Transverse colon (tissue), 4 donors: ENCODE measurements at regions not wholly inside any gene's neighbourhood (a gene's known extent, or its start where the extent isn't known, plus 50 kb on each side); places are given as distances from the start of the nearest gene placed in this dataset.

Experiments used
- DNase-seq: peaks from one replicate; pipeline ENCODE4 v3.0.0-alpha.2; 2019
- H3K27ac ChIP-seq, 4 donors: fragments of 200-600 bp; sonication (generic); 2 replicates each; pipeline ENCODE4 v1.5.1; 2016 to 2018; ENCODE audit warnings: inconsistent platforms in 4 of 4
- H3K27me3 ChIP-seq: fragments of 200-600 bp; sonication (generic); 2 replicates; pipeline ENCODE4 v1.5.1; 2017; ENCODE audit warnings: inconsistent platforms
- H3K36me3 ChIP-seq, 4 donors: fragments of 200-600 bp; sonication (generic); 2 replicates each; pipeline ENCODE4 v1.5.1; 2017 to 2019; ENCODE audit warnings: inconsistent platforms in 4 of 4
- H3K4me1 ChIP-seq, 4 donors: fragments of 200-600 bp; sonication (generic); 2 replicates each; pipeline ENCODE4 v1.5.1; 2017 to 2020; ENCODE audit warnings: inconsistent platforms in 4 of 4
- H3K4me3 ChIP-seq, 4 donors: fragments of 200-600 bp; sonication (generic); 1 replicate in 1 of 4; 2 replicates in 3 of 4; pipeline versions ENCODE4 v1.5.1 to v1.6.1; 2017 to 2019; ENCODE audit warnings: inconsistent platforms in 4 of 4
- H3K9me3 ChIP-seq, 2 donors: fragments of 200-600 bp; sonication (generic); 2 replicates each; pipeline ENCODE4 v1.5.1; 2017 to 2019; ENCODE audit warnings: inconsistent platforms in 2 of 2
- CTCF ChIP-seq, 5 experiments: fragments of 200-600 bp in 3 of 5; fragments of 450-650 bp in 2 of 5; sonication (generic) in 3 of 5; IDR thresholded peaks; 1 replicate in 2 of 5; 2 replicates in 3 of 5; pipeline ENCODE4 v1.5.1; 2016 to 2017; ENCODE audit warnings: antibody characterized with exemption in 5 of 5, inconsistent platforms in 3 of 5, mild to moderate bottlenecking in 2 of 5, moderate library complexity in 1 of 5
- EP300 ChIP-seq: sonication (generic); formaldehyde crosslinking; IDR thresholded peaks from one replicate; pipeline ENCODE4 v1.6.1; 2017; ENCODE audit warnings: antibody characterized with exemption, low read depth
- POLR2A ChIP-seq: fragments of 450-650 bp; IDR thresholded peaks from one replicate; pipeline ENCODE4 v1.6.1; 2016; ENCODE audit warnings: antibody characterized with exemption, mild to moderate bottlenecking, moderate library complexity
- POLR2AphosphoS5 ChIP-seq, 3 donors: sonication (generic); formaldehyde crosslinking; IDR thresholded peaks; one replicate each; pipeline ENCODE4 v1.6.1; 2016; ENCODE audit warnings: antibody characterized with exemption in 3 of 3
- WGBS, 2 donors: methylation state at CpG; one replicate each; pipeline ENCODE4 v1.1.5; 2018; ENCODE audit warnings: low coverage in 1 of 2; 5-methylcytosine and 5-hydroxymethylcytosine counted together
- in situ Hi-C, 4 donors: fragments of 200-750 bp; cut with MboI; loops; one replicate each; pipeline versions ENCODE4 v1.15.0 to v1.15.1; 2017; ENCODE audit warnings: low sequenced_read_pairs in 3 of 4, low pct_ligation_motif_present in 1 of 4, low pct_unique_long_range_greater_than_20kb in 1 of 4
- intact Hi-C: fragments of 100-400 bp; cut with DNase I; formaldehyde crosslinking; loops from one replicate; pipeline ENCODE4 v1.15.1; 2023; ENCODE audit warnings: low total_unique reads

GRCh38 chr22:49349841-49350381 is 477.8 kb downstream of the BRD1 start:
- in situ Hi-C loops, result no loop called here

DNA sequence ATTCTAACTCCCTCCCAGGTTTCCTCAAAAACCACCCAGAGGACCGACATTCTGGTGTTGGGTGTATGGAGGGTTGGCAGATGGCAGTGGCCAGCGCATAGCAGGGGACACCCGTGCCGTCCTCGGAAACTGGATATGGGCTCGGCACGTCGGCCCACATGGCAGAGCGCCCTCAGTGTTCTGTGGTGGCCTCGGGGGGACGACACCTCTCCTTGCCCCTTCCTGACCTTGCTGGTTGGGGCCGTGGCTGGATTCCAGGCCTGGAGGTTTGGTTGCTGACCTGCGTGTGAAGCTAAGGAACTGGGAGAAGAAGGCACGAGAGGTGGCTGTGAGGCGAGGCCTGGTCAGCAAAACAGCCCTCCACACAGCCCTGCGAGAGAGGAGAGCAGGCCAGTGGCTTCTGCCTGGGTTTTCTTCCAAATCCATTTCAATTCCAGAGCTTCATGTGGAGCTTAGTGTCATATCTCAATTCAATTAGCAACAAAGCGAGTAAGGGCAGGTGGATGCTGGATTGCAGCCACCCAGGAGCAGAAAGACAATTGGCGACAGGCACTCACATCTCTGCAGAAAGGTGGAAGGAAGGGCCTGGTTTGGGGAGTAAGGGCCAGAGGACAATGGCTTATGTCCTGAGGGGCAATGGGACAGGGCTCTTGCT is 478.4 kb downstream of the BRD1 start:
- 89% methylated on average over 18 of the region's 18 CpGs; no CpG with 5 or more reads in 1 of the 2 donors for WGBS, 2 donors
- in situ Hi-C loops, result no loop called here

More at GRCh38 chr22:49349841-49350381, 477.8 kb downstream of the BRD1 start:
- H3K9me3 ChIP-seq, result no peaks in the 10 kb centered on the region
- no peak overlapping the region for H3K27ac ChIP-seq
- H3K27me3 ChIP-seq, result peaks cover 23% of the 10 kb centered on the region
- H3K4me3 ChIP-seq, result no peak overlapping the region
- intact Hi-C loops, result no loop called here
- WGBS, 2 donors, result 63% methylated on average over 12 of the region's 14 CpGs; no CpG with 5 or more reads in 1 of the 2 donors
- DNase-seq, result no peak
- no peaks in the 10 kb centered on the region for H3K4me1 ChIP-seq
- no peaks in the 10 kb centered on the region for H3K36me3 ChIP-seq
- no peak for TF ChIP-seq EP300
- no peak for TF ChIP-seq POLR2A

GRCh38 chr22:49348631-49349030 is 479.0 kb downstream of the BRD1 start:
- H3K4me3 ChIP-seq, result no peak overlapping the region
- in situ Hi-C loops (no loop called here), intact Hi-C loops (no loop called here)
- H3K9me3 ChIP-seq, result no peaks in the 10 kb centered on the region
- WGBS, 2 donors, result 69 to 100% methylated on average over 2 to 11 of the region's 12 CpGs
- no peak for TF ChIP-seq POLR2A
- peaks cover 16% of the 10 kb centered on the region for H3K27me3 ChIP-seq
- no peak overlapping the region for H3K27ac ChIP-seq
- no peaks in the 10 kb centered on the region for H3K4me1 ChIP-seq
- DNase-seq, result no peak
- no peaks in the 10 kb centered on the region for H3K36me3 ChIP-seq

More for the DNA sequence above, 478.4 kb downstream of the BRD1 start:
- TF ChIP-seq POLR2A, result no peak
- no peak for TF ChIP-seq CTCF (IDR thresholded peaks at IDR 0.05)
- TF ChIP-seq POLR2AphosphoS5 (IDR thresholded peaks at IDR 0.05), result no peak
- TF ChIP-seq EP300, result no peak
- Histone ChIP-seq H3K4me3 (no peak overlapping the region), H3K9me3 (no peaks in the 10 kb centered on the region), H3K27ac (no peak overlapping the region), H3K4me1 (no peaks in the 10 kb centered on the region), H3K36me3 (no peaks in the 10 kb centered on the region), H3K27me3 (peaks cover 19% of the 10 kb centered on the region)
- no peak for DNase-seq
- intact Hi-C loops, result no loop called here

GRCh38 chr22:49347376-49347775 is 480.3 kb downstream of the BRD1 start:
- peaks cover 10% of the 10 kb centered on the region for H3K27me3 ChIP-seq
- H3K36me3 ChIP-seq, result no peaks in the 10 kb centered on the region
- no peaks in the 10 kb centered on the region for H3K4me1 ChIP-seq
- TF ChIP-seq POLR2AphosphoS5 (IDR thresholded peaks at IDR 0.05), result no peak
- no peak for TF ChIP-seq CTCF (IDR thresholded peaks at IDR 0.05)
- TF ChIP-seq POLR2A, result no peak
- no peak for TF ChIP-seq EP300
- H3K27ac ChIP-seq, result no peak overlapping the region
- in situ Hi-C loops, result no loop called here
- H3K9me3 ChIP-seq, result no peaks in the 10 kb centered on the region
- whole genome bisulfite sequencing, 2 donors, result 83% methylated on average over 9 of the region's 9 CpGs; no CpG with 5 or more reads in 1 of the 2 donors
- DNase-seq, result no peak
- H3K4me3 ChIP-seq, result no peak overlapping the region
- intact Hi-C loops, result no loop called here

- peaks cover 10% of the 10 kb centered on the region for H3K27me3 ChIP-seq
- TF ChIP-seq EP300, result no peak
- no peak for TF ChIP-seq POLR2A
- TF ChIP-seq CTCF (IDR thresholded peaks at IDR 0.05), result no peak
- TF ChIP-seq POLR2AphosphoS5 (IDR thresholded peaks at IDR 0.05), result no peak
- no peaks in the 10 kb centered on the region for H3K4me1 ChIP-seq
- H3K27ac ChIP-seq, result no peak overlapping the region
- H3K36me3 ChIP-seq, result no peaks in the 10 kb centered on the region
- WGBS, 2 donors, result 50 to 83% methylated on average over 1 to 17 of the region's 17 CpGs
- intact Hi-C loops, result no loop called here
- H3K9me3 ChIP-seq, result no peaks in the 10 kb centered on the region
- in situ Hi-C loops, result no loop called here
- H3K4me3 ChIP-seq, result no peak overlapping the region
- no peak for DNase-seq
Measured at GRCh38 chr22:49345896-49346295, 481.8 kb downstream of the BRD1 start.
